Right renal cortex interstitium (tissue), 3 donors: ENCODE measurements at regions not wholly inside any gene's neighbourhood (a gene's known extent, or its start where the extent isn't known, plus 50 kb on each side); places are given as distances from the start of the nearest gene placed in this dataset.
"Not testable (repeated sequence)": the region's sequence is repeated elsewhere in the genome, so short reads cannot be mapped to it uniquely, and the experiment has no call there.

Experiments
- DNase-seq, 3 donors: peaks; one replicate each; pipeline ENCODE4 v3.0.0-alpha.2; 2013; ENCODE audit warnings: low read depth in 3 of 3, low spot score in 2 of 3

GRCh38 chr21:15301014-15301413 is 236.2 kb upstream of the NRIP1 start:
- DNase-seq = no peak

GRCh38 chr21:15301736-15302135 is 236.9 kb upstream of the NRIP1 start:
- DNase-seq = no peak

GRCh38 chr21:15306271-15306670 is 241.5 kb upstream of the NRIP1 start:
- no peak for DNase-seq

GRCh38 chr21:15308333-15308732 is 243.5 kb upstream of the NRIP1 start:
- DNase-seq = no peak

GRCh38 chr21:15309022-15309590 is 244.3 kb upstream of the NRIP1 start:
- DNase-seq = no peak

- DNase-seq = no peak
Observed at GRCh38 chr21:15309721-15310120, 244.9 kb upstream of the NRIP1 start.

GRCh38 chr21:15311510-15311909 is 246.7 kb upstream of the NRIP1 start:
- no peak for DNase-seq

- DNase-seq = not testable (repeated sequence)
Observed at GRCh38 chr21:15317034-15317433, 252.2 kb upstream of the NRIP1 start.

GRCh38 chr21:15319727-15320126 is 254.9 kb upstream of the NRIP1 start:
- no peak for DNase-seq

- DNase-seq = no peak
Observed at GRCh38 chr21:15324542-15324941, 259.7 kb upstream of the NRIP1 start.

GRCh38 chr21:15326032-15326867 is 261.4 kb upstream of the NRIP1 start:
- DNase-seq = no peak

- no peak for DNase-seq
Observed at GRCh38 chr21:15327637-15328265, 263.0 kb upstream of the NRIP1 start.

GRCh38 chr21:15329191-15329590 is 264.4 kb upstream of the NRIP1 start:
- no peak for DNase-seq

GRCh38 chr21:15330872-15331271 is 266.1 kb upstream of the NRIP1 start:
- no peak for DNase-seq

GRCh38 chr21:15332572-15332971 is 267.8 kb upstream of the NRIP1 start:
- no peak for DNase-seq

GRCh38 chr21:15333136-15333710 is 268.4 kb upstream of the NRIP1 start:
- DNase-seq = no peak

GRCh38 chr21:15333951-15334350 is 269.2 kb upstream of the NRIP1 start:
- DNase-seq = no peak

GRCh38 chr21:15343066-15343465 is 278.3 kb upstream of the NRIP1 start:
- no peak for DNase-seq

GRCh38 chr21:15352009-15352408 is 287.2 kb upstream of the NRIP1 start:
- DNase-seq = no peak

GRCh38 chr21:15353546-15353945 is 288.7 kb upstream of the NRIP1 start:
- DNase-seq = no peak

GRCh38 chr21:15354516-15354915 is 289.7 kb upstream of the NRIP1 start:
- DNase-seq = no peak

- DNase-seq = no peak
Observed at GRCh38 chr21:15355066-15355465, 290.3 kb upstream of the NRIP1 start.
